ENCODE measurements at regions not wholly inside any gene's neighbourhood (a gene's known extent, or its start where the extent isn't known, plus 50 kb on each side); places are given as distances from the start of the nearest gene placed in this dataset.

- TF ChIP-seq CTCF (IDR thresholded peaks at IDR 0.05), result no peak
- TF ChIP-seq POLR2A (IDR thresholded peaks at IDR 0.05), result no peak
Measured at GRCh38 chr11:90496722-90497121, 273.9 kb upstream of the CHORDC1 start.

Data from body of pancreas (tissue), 4 donors.